NB4 (cell line): ENCODE measurements at regions not wholly inside any gene's neighbourhood (a gene's known extent, or its start where the extent isn't known, plus 50 kb on each side); places are given as distances from the start of the nearest gene placed in this dataset.

Experiments
- MYC ChIP-seq: IDR thresholded peaks from 2 replicates; pipeline ENCODE4 v1.6.1; 2011; ENCODE audit warnings: low read depth, low read length
- POLR2A ChIP-seq: IDR thresholded peaks from 2 replicates; pipeline ENCODE4 v1.6.1; 2011; ENCODE audit warnings: mild to moderate bottlenecking; ENCODE audit not compliant: insufficient read length; ENCODE audit errors: extremely low read depth
- TF ChIP-seq, protein P1 (sequence below): IDR thresholded peaks from 2 replicates; pipeline ENCODE4 v1.6.1; 2011; ENCODE audit warnings: low read depth, low read length
- TF ChIP-seq, protein P2 (sequence below): IDR thresholded peaks from one replicate; pipeline ENCODE4 v1.5.1; 2012; ENCODE audit warnings: low read depth, low read length

DNA sequence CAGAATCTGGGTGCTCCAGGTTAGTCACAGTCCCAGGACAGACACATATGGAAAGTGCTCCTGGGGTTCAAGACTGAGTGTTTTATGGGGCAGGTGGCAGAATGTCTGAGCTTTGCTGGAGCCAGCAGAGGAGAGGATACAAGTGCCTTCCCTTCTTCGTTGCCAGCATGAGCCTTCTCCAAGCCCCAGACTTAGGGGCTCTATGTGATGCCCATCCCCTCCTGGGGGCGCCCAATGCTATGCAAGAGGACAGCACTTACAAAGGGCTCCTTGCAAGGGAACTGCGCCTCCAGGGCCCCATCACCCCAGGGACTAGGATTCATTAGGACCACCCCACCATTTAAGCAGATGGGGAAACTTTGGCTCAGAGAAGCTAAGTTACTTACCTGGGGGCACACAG is 581.9 kb downstream of the BUD13 start:
- TF ChIP-seq POLR2A (no peak), MYC (no peak)
- TF ChIP-seq, protein P1, sequence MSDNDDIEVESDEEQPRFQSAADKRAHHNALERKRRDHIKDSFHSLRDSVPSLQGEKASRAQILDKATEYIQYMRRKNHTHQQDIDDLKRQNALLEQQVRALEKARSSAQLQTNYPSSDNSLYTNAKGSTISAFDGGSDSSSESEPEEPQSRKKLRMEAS: no peak
- TF ChIP-seq, protein P2, sequence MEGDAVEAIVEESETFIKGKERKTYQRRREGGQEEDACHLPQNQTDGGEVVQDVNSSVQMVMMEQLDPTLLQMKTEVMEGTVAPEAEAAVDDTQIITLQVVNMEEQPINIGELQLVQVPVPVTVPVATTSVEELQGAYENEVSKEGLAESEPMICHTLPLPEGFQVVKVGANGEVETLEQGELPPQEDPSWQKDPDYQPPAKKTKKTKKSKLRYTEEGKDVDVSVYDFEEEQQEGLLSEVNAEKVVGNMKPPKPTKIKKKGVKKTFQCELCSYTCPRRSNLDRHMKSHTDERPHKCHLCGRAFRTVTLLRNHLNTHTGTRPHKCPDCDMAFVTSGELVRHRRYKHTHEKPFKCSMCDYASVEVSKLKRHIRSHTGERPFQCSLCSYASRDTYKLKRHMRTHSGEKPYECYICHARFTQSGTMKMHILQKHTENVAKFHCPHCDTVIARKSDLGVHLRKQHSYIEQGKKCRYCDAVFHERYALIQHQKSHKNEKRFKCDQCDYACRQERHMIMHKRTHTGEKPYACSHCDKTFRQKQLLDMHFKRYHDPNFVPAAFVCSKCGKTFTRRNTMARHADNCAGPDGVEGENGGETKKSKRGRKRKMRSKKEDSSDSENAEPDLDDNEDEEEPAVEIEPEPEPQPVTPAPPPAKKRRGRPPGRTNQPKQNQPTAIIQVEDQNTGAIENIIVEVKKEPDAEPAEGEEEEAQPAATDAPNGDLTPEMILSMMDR: no peak
